Ishikawa (cell line): ENCODE measurements at regions not wholly inside any gene's neighbourhood (a gene's known extent, or its start where the extent isn't known, plus 50 kb on each side); places are given as distances from the start of the nearest gene placed in this dataset.

Experiments used
- EP300 ChIP-seq: IDR thresholded peaks from 2 replicates; pipeline ENCODE4 v1.6.1; 2012; ENCODE audit warnings: borderline replicate concordance
- MAX ChIP-seq: IDR thresholded peaks from 2 replicates; pipeline ENCODE4 v1.6.1; 2012
- RAD21 ChIP-seq: IDR thresholded peaks from 2 replicates; pipeline ENCODE4 v1.6.1; 2012; ENCODE audit warnings: low read depth
- ZBTB7A ChIP-seq: IDR thresholded peaks from 2 replicates; pipeline ENCODE4 v1.6.1; 2012; ENCODE audit warnings: low read depth

GRCh38 chr2:223460774-223461211 lies 141.4 kb downstream of the SCG2 start:
- TF ChIP-seq MAX (no peak), EP300 (no peak), RAD21 (no peak), ZBTB7A (no peak)
